ENCODE measurements at regions not wholly inside any gene's neighbourhood (a gene's known extent, or its start where the extent isn't known, plus 50 kb on each side); places are given as distances from the start of the nearest gene placed in this dataset.

DNA sequence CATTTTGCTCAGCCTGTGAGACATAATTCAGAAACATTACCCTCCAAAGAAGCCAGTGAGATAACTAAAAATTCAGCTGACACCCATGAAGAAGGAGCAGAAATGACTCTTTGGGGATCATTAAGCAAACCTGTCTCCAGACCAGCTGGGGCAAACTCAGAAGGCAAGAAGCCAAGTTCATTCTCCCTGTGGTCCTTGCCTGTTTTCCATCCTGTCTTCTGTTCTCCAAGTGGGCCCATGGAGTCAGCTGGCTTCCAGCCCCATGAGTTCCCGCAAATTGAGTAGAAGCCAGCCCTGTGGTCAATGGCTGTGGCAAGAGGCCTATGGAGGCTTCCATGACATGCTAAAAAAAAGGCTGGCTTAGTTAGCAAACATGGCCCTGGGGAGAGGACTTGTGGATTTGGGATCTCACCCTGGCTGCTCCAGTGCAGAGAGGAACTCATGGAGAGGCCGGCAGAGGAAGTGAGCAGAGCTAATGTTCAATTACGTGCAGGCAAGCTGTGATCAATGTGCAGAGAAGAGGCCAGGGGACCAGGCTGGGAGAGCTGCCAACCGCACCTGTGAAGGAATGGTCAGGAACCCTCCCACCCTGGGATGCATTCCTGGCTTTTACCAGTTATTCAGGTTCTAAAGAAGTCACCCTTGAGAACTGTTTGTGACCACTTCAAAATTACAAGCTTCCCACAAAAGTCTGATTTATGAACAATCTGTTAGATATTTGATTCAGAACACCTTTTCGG lies 229.1 kb downstream of the TSHZ3 start:
- no peak for DNase-seq (ENCODE audit: low read depth)

DNA sequence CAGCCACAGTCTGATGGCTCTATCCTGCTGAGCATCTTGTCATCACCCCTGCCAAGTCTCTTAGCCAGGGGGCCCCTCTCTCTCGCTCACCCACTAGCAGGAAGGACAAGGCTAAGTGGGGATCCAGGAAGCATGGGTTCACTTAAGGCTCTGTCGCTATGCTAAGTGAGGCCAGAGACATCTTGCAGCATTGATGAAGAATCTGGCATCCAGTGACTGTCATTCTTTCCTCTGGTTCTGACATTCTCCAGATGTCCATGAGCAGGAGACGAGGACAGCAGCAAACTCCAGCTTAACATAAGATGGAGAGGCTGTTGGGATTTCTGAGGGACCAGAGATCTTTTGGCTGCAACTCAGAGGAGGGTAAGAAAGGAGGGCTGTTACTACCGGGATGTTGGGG lies 230.2 kb downstream of the TSHZ3 start:
- no peak for DNase-seq (ENCODE audit: low read depth)

DNA sequence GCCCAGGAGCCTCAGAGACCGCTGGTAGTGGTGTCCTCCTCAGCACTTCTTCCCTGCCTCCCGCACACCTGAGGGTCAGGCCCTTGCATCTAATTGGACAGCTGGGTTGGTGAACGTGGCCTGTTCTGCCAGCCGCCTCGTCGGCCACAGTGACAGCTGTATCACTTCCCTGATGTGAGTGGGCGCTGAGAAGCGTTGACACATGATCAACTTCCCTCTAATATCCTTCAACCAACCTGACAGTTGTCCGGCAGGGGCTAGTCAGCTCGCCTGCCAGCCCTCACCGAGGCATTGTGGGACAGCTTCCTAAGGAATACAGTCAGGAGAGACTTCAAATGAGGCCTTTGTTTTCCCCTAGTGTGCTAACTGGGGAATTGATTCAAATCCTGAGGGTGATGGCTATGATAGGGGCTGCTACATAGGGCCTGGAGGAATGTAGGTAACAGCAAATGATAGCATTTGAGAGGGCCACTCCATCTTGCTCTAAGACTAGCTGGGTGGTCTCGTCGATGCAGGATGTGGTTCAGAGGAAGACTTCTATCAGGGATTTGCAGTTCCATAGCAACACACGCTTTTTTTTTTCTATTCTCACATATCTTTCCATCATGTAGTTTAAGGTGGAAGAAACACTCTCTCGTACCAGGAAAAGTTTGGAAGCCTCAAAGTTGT lies 230.8 kb downstream of the TSHZ3 start:
- DNase-seq (ENCODE audit: low read depth): no peak

DNA sequence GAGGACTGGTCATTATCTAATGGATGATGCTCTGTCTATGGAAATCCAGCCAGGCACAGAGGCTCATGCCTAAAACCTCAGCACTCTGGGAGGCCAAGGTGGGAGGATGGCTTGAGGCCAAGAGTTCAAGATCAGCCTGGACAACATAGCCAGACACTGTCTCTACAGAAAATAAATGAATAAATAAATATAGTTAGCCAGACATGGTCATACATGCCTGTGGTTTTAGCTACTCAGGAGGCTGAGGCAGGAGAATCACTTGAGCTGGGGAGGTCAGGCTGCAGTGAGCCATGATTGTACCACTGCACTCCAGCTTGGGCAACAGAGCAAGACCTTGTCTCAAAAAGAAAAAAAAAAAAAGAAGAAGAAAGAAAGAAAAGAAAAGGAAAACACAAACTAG lies 234.7 kb downstream of the TSHZ3 start:
- DNase-seq (ENCODE audit: low read depth): no peak

DNA sequence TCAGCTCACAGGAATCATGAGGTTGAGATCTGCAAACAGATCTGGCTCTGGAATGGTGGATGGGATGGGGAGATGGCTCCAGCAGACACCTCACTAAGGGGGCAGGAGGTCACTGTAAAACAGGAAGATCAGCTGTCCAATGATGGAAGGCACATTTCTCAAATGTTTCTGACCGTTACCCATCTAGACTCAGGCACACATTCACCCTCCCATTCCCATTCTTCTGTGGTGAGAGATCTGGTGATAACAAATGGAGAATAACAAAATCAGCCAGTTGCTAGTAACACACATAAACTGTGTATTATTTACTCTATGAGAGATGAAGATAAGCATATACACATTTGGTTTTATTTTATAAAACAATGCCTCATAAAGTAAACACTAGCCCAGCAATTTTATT lies 235.9 kb downstream of the TSHZ3 start:
- no peak for DNase-seq (ENCODE audit: low read depth)

DNA sequence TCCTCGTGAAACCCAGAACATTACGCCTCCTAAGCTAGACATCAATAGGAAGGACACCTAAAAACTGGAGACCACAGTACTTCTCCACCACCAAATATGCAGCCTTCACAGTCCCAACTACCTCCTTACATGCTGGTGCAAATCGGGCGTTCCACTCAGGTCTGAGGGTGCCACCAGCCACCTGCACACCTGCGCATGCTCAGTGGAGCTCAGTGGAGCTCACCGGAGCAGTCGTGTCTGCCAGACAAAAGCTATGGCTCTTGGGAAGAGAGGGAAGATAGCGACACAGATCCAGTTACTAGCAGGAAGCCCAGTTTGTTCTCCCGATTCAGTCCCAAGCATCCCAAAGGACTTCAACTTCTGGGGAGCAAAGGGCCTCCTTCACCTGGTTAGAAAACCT lies 237.1 kb downstream of the TSHZ3 start:
- no peak for DNase-seq (ENCODE audit: low read depth)

DNA sequence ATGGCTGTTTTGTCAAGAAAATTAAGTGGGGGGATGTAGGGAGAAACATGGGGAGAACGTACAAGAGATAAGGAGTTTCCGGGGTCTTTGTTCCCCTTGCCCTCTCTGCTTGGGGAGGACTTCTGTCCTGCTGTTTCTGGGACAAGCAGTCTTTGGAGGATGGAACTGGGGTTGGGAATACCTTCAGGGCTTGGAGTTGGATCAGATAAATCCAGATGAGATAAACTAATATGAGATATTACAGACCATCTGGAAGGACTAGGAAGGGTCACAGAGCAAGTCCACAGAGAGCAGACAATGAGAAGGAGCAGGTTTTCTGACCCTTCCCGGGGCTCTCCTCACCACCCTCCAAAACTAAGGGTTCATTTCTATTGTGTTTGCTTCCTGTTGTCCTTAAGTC lies 237.5 kb downstream of the TSHZ3 start:
- DNase-seq (ENCODE audit: low read depth): no peak

DNA sequence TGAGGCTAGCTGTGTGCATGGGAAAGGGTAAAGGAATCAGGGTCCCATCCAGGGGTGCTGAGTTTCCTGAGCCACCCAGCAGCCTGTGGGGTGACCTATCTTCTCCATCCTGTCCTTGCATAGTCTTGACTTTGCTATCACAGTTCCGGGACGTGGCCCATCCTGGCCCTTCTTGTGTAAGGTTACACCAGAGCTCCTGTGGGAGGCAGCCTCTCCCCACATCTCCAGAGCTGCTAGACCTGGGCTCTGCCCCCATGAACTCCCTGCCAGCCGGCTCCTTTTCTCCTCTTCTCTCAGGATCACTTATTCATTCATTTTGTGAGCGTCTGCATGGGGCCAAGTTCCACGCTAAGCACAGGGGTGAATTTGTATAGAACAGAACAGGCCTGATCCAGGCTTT lies 238.9 kb downstream of the TSHZ3 start:
- DNase-seq (ENCODE audit: low read depth): no peak

DNA sequence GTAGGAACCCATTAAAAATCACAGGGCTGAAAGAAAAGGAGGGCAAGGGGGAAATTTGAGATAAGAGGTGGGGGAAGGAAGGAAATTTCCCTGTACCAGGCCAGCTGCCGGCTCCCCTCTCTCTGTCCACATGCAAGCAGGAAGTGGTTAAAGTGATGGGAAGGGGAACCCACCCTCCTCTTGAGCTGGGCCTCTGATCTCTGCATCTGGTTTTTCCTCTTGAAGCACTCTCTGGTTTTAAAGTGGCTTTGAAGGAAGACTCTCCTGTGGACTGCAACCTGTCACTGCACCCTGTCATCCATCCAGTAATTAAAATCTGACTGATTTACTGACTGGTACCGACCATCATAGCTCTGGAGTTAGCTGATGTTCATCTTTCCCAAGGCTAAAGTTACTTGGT lies 239.6 kb downstream of the TSHZ3 start:
- no peak for DNase-seq (ENCODE audit: low read depth)

DNA sequence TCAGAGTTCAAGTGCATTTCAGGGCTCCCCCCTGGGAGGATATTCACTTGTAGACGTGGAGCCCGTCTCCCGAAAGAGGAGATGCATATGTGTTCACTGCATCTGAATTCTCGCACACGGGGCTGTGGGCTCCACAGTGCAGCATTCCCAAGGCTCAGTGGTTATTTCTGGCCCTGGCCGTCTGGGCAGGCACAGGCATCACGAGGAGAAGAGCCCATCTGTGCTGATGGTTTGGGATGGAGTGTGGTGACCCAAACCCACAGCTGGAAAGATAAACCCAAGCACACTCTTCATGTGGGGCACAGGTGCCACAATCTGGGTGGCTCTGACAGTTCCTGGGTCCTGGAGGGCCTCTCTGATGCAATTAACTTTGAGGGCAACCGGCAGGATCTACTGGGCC lies 242.1 kb downstream of the TSHZ3 start:
- DNase-seq (ENCODE audit: low read depth): no peak

DNA sequence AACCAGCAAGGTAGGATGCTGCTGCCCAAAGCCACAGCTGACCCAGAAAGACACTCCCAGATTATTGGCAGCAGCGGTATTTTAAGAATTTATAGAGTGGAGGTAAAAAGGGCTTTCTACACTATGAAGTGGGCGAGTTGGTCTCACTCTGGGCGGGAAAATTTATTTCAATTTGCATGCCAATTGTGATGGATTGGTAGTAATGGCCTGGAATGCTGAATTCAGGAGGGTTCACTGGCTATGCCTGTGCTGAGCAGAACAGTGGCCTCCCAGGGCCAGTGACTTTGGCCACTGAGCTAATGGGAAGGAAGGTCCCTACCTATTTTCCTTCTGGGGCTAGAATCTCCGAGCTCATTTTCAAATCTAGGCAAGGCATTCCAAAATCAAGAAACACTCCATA lies 243.5 kb downstream of the TSHZ3 start:
- DNase-seq (ENCODE audit: low read depth): no peak

DNA sequence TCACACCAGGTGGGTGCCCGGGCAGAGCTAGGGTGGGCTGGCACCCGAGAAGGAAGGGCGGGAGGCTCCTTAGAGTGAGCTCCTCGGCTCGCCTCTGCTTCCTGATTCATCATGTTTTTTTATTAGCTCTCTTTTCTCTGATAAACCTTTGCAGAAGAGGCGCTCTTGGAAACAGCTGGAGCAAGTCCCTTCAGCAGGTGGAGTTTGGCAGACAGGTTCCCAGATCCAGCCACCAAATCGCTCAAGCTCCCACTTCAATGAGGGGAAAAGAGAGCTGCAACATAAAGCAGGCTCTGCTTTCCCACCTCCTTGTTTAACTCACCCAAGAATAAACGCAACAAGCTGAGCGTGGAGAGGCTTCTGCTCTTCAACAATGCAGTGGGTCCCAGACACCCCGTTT lies 244.8 kb downstream of the TSHZ3 start:
- DNase-seq (ENCODE audit: low read depth): no peak

DNA sequence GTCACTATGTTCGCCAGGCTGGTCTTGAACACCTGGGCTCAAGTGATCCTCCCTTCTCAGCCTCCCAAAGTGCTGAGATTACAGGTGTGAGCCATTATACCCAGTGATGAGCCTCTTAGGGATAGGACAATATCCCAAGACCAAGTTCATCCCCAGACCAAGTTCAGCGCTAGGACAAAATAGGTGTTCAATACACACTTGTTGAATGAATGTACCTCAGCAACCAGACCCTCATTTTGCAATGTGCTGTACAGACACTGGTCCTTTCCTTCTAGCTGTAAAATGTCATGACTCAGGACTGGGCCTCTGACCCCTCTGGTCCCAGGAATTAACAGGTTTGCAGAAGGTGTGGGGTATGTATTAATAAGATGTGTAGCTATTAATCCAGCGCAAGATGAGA lies 246.0 kb downstream of the TSHZ3 start:
- no peak for DNase-seq (ENCODE audit: low read depth)

DNA sequence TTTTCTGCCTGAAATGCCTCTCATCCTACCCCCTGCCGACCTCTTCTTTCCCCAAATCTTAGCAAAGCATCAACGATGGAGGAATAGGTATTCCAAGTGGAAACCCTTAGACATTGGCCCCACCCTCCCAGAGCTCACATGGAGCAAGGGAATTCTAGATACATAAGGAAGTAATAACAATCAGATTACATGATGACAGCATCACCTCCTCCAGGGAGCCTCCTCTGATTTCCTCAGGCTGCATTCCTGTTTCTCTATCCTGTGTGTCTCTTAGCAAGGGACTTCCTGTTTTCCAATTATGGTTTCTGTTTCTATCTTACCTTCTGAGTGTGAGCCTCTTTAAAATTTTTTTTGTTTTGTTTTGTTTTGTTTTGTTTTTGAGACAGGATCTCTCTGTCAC lies 246.6 kb downstream of the TSHZ3 start:
- no peak for DNase-seq (ENCODE audit: low read depth)

DNA sequence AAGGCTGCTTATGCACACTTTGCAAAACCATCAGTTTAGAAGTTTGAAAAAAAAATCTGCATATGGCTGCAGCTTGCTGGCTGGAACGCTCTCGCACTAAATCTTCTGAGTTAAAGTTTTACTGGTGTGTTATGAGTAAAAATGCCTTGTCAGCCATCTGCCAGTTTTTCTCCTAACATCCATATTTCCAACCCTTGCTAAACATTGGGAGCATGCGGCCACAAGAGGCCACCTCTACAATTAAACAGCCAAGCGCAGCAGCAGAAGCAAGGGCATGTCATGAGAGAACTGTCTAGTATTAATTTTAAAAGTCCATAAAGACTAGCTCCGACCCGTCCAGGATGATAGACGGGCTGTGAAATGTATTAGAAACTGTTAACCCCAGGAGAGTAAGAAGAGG lies 248.3 kb downstream of the TSHZ3 start:
- no peak for DNase-seq (ENCODE audit: low read depth)

DNA sequence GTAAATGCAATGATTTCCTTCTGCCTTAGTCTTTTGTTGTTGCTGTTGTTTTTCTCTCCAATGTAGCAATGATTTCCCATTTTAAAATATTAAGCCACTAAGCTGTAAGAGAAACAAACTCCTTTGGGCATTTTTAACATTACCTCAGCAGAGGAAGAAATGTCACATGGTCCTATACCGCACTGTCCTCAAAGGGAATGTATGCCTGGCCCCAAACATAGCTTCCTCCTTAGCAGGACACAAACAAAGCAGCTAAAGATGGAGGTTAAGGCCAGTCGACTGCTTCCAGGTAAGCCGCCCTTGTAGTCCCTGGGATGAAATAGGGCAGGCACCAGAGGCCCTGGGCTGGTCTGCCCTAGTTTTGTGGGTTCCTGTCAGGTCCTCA lies 249.0 kb downstream of the TSHZ3 start:
- DNase-seq (ENCODE audit: low read depth): no peak

DNA sequence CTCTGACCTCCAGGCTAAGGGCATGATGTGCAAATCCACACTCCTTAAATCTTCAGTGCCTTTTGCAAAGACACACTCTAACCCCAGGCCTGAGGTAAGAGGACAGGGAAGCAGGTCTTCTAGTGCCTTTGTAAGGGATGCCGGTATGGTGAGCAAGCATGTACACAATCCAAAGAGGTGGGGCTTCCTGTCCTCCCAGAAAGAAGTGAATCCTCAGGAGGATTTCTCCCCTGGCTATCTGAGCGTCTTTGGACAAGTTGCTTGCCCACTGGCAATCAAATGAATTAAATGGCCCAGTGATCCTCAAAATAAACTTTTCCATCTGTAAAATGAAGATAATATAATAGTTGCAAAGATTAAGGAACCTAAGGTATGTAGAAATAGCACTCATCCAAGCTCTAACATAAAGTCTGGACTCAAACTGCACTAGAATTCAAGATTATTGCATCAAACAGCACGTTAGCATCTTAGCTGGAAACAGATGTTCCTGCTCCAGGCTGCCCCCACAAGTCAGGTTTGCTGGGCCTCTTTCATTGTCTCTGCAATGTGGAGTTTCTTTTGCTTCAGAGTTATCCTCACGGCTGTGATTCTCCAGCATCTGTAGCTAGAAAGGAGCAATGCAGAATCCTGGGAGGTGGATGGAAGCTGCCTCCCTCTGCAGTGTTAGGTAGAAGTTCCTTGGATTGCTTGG lies 249.6 kb downstream of the TSHZ3 start:
- no peak for DNase-seq (ENCODE audit: low read depth)

DNA sequence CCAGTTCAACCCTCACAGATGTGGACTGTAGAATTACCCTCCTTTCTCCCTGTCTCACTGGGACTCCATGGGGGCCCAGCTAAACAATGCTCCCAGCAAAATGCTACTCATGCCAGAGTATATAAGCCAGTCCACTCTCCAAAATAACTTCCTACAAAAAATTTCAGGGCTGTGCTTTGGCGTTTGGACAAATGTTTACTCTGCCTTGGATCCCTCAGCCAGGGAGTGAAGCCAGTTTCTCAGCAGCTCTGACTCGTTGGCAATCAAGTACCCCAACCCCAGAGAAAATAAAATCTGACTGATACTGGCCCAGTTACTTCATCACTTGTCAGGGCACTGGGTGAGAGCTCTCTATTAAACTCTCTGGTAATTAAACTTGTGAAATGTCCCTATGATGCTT lies 250.4 kb downstream of the TSHZ3 start:
- DNase-seq (ENCODE audit: low read depth): no peak

DNA sequence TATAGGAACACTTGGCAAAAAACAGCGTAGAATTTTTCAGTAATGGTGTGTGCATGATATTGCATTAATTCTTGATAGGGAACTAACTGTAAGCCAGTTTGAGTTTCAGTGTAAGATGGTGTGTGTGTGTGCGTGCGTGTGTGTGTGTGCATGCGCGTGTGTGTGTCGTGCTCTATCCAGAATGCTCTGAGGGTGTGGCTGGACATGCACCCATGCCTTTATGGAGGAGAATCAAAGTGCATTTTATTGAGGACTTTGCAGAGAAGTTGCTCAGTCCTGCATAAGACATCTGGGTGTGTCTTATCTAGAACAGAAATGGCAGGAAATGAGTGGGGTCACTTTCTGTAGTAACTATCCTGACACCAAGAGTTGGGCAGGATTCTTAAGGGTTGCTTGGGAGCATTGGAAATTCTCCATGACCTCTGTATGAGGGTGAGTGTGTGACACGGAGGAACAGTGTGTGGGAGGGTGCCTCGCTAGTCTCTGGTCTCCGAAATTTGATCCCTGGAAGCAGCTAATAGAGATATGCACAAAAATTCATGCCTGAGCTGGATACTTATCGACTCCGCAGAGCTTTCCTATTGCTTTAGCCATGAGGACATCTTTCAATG lies 252.2 kb downstream of the TSHZ3 start:
- no peak for DNase-seq (ENCODE audit: low read depth)

DNA sequence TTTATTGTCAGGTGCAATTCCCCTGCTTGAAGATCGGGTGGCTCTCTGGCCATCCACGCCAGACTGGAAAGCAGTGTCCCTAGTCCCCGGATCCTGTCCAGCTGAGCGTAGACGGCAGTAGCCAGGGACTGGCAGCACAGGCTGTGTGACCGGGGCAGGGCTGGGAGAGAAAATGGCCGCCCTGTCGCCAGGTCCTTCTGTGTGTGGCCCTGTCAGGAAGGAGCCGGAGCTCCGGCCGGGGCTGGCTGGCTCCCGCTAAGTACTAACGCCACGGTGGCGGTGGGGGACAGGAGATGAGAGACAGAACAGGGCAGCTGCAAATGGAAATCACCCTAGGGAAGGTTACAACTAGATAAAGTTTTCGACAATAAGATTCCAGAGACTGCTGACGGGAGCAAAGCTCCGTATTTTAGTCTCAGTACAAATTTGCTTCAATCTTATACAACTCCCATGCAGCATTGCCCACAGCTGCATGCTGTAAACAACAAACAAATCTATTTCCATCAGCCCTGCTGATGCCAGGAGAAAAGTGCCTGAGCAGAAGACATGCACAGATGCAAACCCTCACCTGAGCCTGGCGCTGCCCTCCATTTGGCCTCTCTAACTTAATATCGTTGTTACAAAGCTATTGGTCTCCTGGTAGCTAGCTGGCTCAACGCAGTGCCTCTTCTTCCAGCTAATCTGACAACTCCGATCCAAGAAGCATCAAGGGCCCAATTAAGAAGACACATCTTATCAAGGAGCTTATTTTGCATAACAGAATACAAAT lies 253.0 kb downstream of the TSHZ3 start:
- DNase-seq (ENCODE audit: low read depth): no peak

DNA sequence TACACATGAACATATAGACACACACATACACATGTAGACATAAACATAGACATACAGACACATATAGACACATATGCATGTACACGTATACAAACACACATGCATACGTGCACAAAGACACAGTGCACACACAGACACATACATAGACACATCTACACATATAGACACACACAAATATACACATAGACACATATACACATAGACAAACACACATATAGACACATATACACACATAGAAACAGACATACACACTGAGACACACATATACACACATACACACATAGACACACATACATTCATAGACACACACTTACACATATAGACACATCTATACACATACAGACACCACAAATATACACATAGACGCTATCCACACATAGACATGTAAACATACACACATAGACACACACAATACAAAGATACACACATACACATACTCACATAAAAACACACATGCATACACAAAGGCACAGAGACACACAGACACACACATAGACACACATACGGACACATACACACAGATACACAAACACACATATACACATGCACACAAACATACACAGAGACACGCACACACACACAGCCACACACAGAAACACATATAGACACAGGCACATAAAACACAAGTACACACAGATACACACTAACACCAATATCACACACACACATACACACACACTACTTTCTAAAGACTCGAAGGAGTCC lies 254.0 kb downstream of the TSHZ3 start:
- DNase-seq (ENCODE audit: low read depth): no peak

DNA sequence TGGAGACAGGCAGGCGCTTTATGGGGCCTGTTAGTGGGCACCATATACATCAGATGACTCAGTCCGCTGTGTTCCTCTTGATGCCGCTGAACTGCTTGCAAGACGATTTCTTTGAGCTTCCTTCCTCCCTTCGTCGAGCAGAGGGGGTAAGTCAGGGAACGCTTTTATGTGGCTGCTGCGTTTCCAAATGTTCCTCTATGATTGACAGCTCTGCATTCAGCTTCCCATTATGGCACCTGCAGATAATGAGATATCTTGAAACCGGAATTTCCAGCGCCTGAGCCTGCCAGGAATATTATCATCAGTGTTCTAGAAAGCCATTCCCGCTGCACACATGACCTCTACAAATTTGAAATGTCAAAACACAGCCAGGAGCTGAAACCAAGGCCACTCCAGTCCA lies 257.0 kb downstream of the TSHZ3 start:
- DNase-seq (ENCODE audit: low read depth): no peak

Data from stimulated activated CD8-positive, alpha-beta memory T cell treated with anti-CD3 and anti-CD28 coated beads, Interleukin-15, amount 100 ng/mL, for 24 hours (primary cell).